ENCODE measurements at regions not wholly inside any gene's neighbourhood (a gene's known extent, or its start where the extent isn't known, plus 50 kb on each side); places are given as distances from the start of the nearest gene placed in this dataset.

GRCh38 chr18:76252880-76253279 lies 242.2 kb downstream of the ZNF516 start:
- no peak for DNase-seq

- DNase-seq, result no peak
Measured at GRCh38 chr18:76252139-76252538, 242.9 kb downstream of the ZNF516 start.

GRCh38 chr18:76251691-76252090 lies 243.4 kb downstream of the ZNF516 start:
- DNase-seq, result no peak

GRCh38 chr18:76246590-76246989 lies 248.5 kb downstream of the ZNF516 start:
- no peak for DNase-seq

GRCh38 chr18:76234676-76235060 lies 260.4 kb downstream of the ZNF516 start:
- no peak for DNase-seq

- DNase-seq, result no peak
Measured at GRCh38 chr18:76233876-76234675, 261.0 kb downstream of the ZNF516 start.

- DNase-seq, result no peak
Measured at GRCh38 chr18:76233406-76233805, 261.6 kb downstream of the ZNF516 start.

GRCh38 chr18:76232779-76233178 lies 262.3 kb downstream of the ZNF516 start:
- DNase-seq, result no peak

GRCh38 chr18:76232010-76232409 lies 263.0 kb downstream of the ZNF516 start:
- DNase-seq, result no peak

- no peak for DNase-seq
Measured at GRCh38 chr18:76231402-76231801, 263.6 kb downstream of the ZNF516 start.

- no peak for DNase-seq
Measured at GRCh38 chr18:76230791-76231190, 264.3 kb downstream of the ZNF516 start.

- no peak for DNase-seq
Measured at GRCh38 chr18:76228716-76229115, 266.3 kb downstream of the ZNF516 start.

- no peak for DNase-seq
Measured at GRCh38 chr18:76227759-76228158, 267.3 kb downstream of the ZNF516 start.

GRCh38 chr18:76223403-76223802 lies 271.6 kb downstream of the ZNF516 start:
- DNase-seq, result no peak

GRCh38 chr18:76219023-76219422 lies 276.0 kb downstream of the ZNF516 start:
- no peak for DNase-seq

GRCh38 chr18:76216096-76216495 lies 278.9 kb downstream of the ZNF516 start:
- no peak for DNase-seq

- DNase-seq, result no peak
Measured at GRCh38 chr18:76213991-76214390, 281.1 kb downstream of the ZNF516 start.

- DNase-seq, result no peak
Measured at GRCh38 chr18:76212960-76213359, 282.1 kb downstream of the ZNF516 start.

- no peak for DNase-seq
Measured at GRCh38 chr18:76209597-76209996, 285.4 kb downstream of the ZNF516 start.

GRCh38 chr18:76208678-76209306 lies 286.2 kb downstream of the ZNF516 start:
- no peak for DNase-seq

GRCh38 chr18:76205906-76206305 lies 289.1 kb downstream of the ZNF516 start:
- no peak for DNase-seq

GRCh38 chr18:76203552-76203951 lies 291.5 kb downstream of the ZNF516 start:
- DNase-seq, result no peak

- no peak for DNase-seq
Measured at GRCh38 chr18:76202322-76202721, 292.7 kb downstream of the ZNF516 start.

GRCh38 chr18:76195601-76196000 lies 299.4 kb downstream of the ZNF516 start:
- no peak for DNase-seq

- DNase-seq, result no peak
Measured at GRCh38 chr18:76188097-76188496, 306.9 kb downstream of the ZNF516 start.

Data from NCI-H526 treated with DMSO at 0.1 percent for 48 hours (cell line).